ENCODE measurements at regions not wholly inside any gene's neighbourhood (a gene's known extent, or its start where the extent isn't known, plus 50 kb on each side); places are given as distances from the start of the nearest gene placed in this dataset.

DNA sequence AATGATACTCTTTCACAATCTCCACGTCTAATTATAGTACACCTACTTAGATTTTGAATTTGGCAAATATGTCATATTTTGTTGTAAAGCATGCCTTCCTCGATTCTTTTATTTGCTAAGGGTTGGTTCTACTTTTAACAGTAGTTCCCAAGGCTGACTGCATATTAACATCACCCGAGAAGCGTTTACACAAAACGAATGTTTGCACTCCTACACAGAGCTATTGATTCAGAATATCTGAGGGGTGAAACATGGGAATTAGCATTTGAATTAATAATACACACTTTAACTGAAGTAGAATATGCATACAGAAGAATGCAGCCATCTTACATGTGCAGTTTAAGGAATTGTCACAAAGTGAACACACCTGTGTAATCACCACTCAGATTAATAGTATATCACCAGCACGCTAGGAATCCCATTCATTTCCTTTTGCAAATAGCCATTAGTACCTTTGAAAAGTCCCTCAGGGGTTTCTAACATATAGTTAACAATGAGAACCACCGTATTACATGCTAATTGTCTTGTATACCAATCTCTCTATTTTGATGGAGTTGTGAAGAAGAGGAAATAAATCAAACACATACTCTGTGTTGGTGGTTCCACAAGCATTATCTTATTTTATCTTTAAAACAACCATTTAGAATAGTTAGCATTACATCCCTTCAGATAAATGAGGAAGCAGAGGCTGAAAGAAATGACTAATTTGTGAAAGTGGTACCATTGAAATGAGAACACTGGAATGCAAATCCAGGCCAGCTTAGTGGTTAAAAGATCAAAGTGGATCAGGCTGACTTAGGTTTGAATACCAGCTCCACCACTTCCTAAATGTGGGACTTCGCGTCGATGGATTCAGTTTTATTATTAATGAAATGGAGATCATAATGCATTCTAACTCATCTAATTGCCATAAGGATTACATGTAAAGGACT lies 317.6 kb downstream of the HDGFL1 start:
- Histone ChIP-seq H3K56ac (ENCODE audit: insufficient read length, low read depth, low read length) (no peak overlapping the region), H3K4me2 (ENCODE audit: insufficient read depth, insufficient read length, low read length) (no peak overlapping the region), H2BK20ac (ENCODE audit: low read depth, low read length, poor library complexity, severe bottlenecking) (no peak overlapping the region), H4K91ac (ENCODE audit: insufficient read length, low read depth, low read length) (no peak overlapping the region), H3K79me1 (ENCODE audit: insufficient read depth, low read depth, low read length, poor library complexity, severe bottlenecking) (no peaks in the 10 kb centered on the region), H2BK120ac (ENCODE audit: low read depth, low read length, poor library complexity, severe bottlenecking) (no peak overlapping the region), H3K4me1 (ENCODE audit: insufficient read depth, low read length) (no peaks in the 10 kb centered on the region; the same call in 1 of the 2 replicates), H4K8ac (replicated peaks; ENCODE audit: insufficient read length, low read depth, low read length) (no peak overlapping the region), H3K27ac (ENCODE audit: insufficient read length, low read depth, low read length) (no peak overlapping the region), H2BK5ac (ENCODE audit: insufficient read length, low read length) (no peak overlapping the region), H2AK5ac (ENCODE audit: insufficient read length, low read length) (no peak overlapping the region), H3K9me3 (ENCODE audit: control insufficient read depth, low read depth, low read length) (no peaks in the 10 kb centered on the region), H2AFZ (ENCODE audit: low read length) (no peak overlapping the region), H3K79me2 (ENCODE audit: insufficient read depth, low read length) (no peaks in the 10 kb centered on the region), H3K9ac (ENCODE audit: extremely low read depth, insufficient read length, low read length) (no peak overlapping the region), H3K18ac (ENCODE audit: insufficient read length, low read depth, low read length) (no peak overlapping the region), H3K14ac (ENCODE audit: insufficient read depth, low read length) (no peak overlapping the region), H2BK15ac (ENCODE audit: low read depth, low read length) (no peak overlapping the region), H3K23ac (ENCODE audit: insufficient read length, low read depth, low read length) (no peak overlapping the region), H3K4ac (ENCODE audit: low read depth, low read length) (no peak overlapping the region), H2BK12ac (ENCODE audit: insufficient read length, low read depth, low read length) (no peak overlapping the region), H4K5ac (ENCODE audit: insufficient read length, low read depth, low read length) (no peak overlapping the region), H3T11ph (ENCODE audit: low read length) (no peak overlapping the region), H4K20me1 (ENCODE audit: control insufficient read depth, insufficient read depth, insufficient read length) (no peaks in the 10 kb centered on the region), H3K27me3 (ENCODE audit: insufficient read depth, low read length) (no peaks in the 10 kb centered on the region), H3K23me2 (ENCODE audit: insufficient read length, low read depth, low read length, poor library complexity, severe bottlenecking) (no peaks in the 10 kb centered on the region)
- no CpG with 5 or more reads among the region's 10 CpGs for WGBS (ENCODE audit: extremely low coverage, insufficient read length, low lambda C conversion rate)
- peaks cover 0 to 2% of the 10 kb centered on the region in 2 experiments; a peak in 2 of 5 replicates for H3K9me3 Mint-ChIP-seq
- peaks cover 10 to 23% of the 10 kb centered on the region in 2 experiments for H3K4me1 Mint-ChIP-seq
- TF ChIP-seq, protein P1, sequence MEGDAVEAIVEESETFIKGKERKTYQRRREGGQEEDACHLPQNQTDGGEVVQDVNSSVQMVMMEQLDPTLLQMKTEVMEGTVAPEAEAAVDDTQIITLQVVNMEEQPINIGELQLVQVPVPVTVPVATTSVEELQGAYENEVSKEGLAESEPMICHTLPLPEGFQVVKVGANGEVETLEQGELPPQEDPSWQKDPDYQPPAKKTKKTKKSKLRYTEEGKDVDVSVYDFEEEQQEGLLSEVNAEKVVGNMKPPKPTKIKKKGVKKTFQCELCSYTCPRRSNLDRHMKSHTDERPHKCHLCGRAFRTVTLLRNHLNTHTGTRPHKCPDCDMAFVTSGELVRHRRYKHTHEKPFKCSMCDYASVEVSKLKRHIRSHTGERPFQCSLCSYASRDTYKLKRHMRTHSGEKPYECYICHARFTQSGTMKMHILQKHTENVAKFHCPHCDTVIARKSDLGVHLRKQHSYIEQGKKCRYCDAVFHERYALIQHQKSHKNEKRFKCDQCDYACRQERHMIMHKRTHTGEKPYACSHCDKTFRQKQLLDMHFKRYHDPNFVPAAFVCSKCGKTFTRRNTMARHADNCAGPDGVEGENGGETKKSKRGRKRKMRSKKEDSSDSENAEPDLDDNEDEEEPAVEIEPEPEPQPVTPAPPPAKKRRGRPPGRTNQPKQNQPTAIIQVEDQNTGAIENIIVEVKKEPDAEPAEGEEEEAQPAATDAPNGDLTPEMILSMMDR (conservative IDR thresholded peaks at IDR 0.05): no peak
- no peak overlapping the region for H3K27ac Mint-ChIP-seq
- H3K4me3 Mint-ChIP-seq: no peak overlapping the region
- peaks cover 0 to 3% (median 2%) of the 10 kb centered on the region in 3 experiments; a peak in 2 of 7 replicates for H3K36me3 Mint-ChIP-seq (ENCODE audit: insufficient read depth in 1 of 3, low read depth in 3 of 3)
- no peak for DNase-seq
- H3K27me3 Mint-ChIP-seq (ENCODE audit: low read depth): no peaks in the 10 kb centered on the region
